GM18951 (cell line): ENCODE measurements at regions not wholly inside any gene's neighbourhood (a gene's known extent, or its start where the extent isn't known, plus 50 kb on each side); places are given as distances from the start of the nearest gene placed in this dataset.
"Not testable (repeated sequence)": the region's sequence is repeated elsewhere in the genome, so short reads cannot be mapped to it uniquely, and the experiment has no call there.

ENCODE experiments used
- POLR2A ChIP-seq: IDR thresholded peaks from 4 replicates; pipeline ENCODE4 v1.6.1; 2011; ENCODE audit warnings: mild to moderate bottlenecking; ENCODE audit not compliant: insufficient read length, insufficient read depth; ENCODE audit errors: extremely low read depth
- in situ Hi-C: fragments of 300-500 bp; cut with MboI; formaldehyde crosslinking; loops from one replicate; pipeline ENCODE4 v1.12.0; 2022; ENCODE audit warnings: low sequenced_read_pairs, mixed read lengths, inconsistent platforms; ENCODE audit not compliant: unreplicated experiment

DNA sequence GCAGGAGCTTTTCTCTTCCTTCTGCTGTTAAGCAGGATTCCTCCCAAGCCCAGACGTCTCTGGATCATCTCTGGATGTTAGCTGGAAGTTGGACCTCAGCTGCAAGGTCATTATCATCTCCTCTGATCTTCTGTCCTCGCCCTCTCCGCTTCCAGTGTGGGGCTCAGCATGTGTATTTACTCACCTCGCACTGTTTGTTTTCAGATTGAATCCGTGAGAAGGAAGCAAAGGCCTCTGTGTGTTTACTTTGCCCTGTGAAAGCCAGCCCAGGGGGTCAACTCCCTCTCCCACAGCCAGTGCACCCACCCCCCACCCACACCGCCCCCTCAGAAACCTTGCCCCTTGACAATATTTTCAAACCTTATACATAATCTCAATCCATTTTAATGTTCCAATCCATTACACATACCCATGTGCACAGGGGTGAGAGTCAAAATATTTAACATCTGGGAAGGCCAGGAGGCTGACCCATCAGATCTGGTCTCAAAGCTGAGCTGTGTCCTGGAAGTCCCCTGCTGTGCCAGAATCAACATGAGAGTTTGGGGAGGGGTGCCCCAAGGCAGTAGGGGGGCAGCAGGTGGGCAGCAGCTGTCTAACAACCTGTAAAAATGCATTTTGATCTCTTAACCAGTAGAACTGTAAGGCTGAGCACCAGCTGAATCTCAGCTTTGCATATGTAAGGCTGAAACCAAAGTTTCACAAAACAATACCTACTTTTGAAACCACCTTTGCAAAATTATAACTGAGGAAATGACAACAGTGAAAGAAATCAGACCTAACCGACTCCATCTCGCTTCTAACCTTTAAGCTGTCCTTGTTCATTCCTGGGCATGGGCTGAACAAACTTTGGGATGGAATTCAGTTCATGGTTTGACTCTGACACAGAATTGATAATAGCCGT, 157.9 kb downstream of the ZNF664 start:
- TF ChIP-seq POLR2A = no peak
- in situ Hi-C loops = no loop called here

DNA sequence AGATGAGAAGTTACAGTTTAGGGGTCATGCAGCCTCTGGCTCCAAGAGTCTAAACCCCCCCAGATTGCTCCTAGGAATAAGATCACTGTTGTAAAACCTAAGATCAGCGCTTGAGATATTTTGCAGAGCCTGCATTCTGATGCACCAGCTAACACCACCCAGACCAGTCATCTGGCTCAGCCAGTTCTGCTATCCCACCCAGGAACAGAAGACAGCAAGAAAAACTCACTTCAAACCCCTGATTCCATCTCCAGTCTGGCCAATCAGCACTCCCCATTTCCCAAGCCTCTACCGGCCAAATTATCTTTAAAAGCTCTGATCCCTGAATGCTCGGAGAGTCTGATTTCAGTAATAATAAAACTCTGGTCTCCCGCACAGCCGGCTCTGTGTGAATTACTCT, 158.6 kb downstream of the ZNF664 start:
- in situ Hi-C loops = no loop called here
- TF ChIP-seq POLR2A = no peak

DNA sequence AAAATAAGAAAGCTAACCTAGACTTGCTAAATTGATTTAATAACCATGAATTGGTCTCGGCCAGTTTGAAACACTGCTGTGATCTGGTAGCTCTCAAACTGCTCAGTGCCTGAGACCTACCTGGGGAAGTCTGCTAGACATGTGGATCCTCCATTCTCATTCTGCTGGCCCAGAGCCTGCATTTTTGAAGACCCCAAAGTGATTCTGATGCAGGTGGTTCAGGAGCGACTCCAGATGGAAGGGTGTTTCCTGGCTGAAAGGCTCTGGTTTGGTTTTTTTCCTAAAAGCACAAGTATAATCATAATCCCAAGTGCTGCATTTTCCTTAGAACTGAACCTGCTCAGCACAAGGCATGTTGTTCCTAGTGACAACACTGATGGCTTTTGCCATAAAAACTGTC, 159.5 kb downstream of the ZNF664 start:
- in situ Hi-C loops = no loop called here
- no peak for TF ChIP-seq POLR2A

DNA sequence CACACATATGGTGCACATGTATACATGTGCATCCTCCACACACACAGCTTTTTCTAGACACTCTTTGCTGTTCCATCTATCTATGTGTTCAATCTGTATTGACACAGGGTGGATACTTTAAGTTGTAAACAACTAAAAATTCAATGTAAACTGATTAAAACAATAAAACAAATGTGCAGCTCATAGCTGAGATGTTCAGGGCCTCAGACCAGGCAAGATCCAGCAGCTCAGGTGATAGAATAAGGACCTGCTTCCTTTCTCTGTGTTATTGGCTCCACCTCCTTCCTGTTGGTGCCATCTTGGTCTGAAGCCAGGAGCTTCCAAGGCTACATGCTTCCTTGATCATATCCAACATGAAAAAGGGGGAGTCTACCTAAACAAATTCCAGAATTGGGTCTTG, 158.1 kb upstream of the RFLNA start:
- no peak for TF ChIP-seq POLR2A
- in situ Hi-C loops = no loop called here

DNA sequence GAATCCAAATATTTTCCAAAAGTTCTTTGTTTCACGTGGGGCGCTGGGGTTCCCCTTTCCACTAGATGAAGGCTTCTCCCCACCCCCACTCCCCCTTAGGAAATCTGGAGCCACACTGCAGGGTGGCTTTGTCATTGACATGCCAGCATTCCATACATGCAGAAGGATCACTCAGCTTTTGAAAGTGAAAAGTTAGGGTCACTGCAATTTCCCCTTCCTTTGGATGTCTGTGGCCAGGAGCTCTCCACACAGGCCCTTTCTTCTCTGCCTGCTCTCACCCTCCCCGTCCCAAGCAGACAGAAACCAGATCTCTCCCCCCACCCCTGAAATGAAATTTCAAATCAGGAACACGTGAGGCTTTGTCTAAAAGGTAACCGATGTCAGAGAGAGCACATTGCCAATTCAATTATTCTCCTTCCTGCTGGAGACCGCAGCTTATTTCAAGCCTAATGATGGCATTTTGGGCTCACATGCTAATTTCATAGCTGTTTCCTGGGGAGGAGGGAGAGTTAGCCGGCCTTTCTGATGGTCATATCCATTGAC, 153.9 kb upstream of the RFLNA start:
- in situ Hi-C loops = no loop called here
- no peak for TF ChIP-seq POLR2A

DNA sequence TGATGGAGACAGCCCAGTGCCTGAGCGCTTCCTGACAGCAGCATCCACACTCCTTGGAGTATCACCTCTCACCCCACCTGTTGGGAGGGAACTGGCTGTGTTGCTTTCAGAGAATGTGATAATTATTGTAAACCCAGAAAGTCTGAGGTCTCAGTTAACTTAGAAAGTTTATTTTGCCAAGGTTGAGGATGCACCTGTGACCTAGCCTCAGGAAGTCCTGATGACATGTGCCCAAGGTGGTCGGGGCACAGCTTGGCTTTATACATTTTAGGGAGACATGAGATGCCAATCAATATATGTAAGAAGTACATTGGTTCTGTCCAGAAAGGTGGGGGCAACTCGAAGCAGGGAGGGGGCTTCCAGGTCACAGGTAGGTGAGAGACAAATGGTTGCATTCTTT, 153.3 kb upstream of the RFLNA start:
- in situ Hi-C loops = not testable (repeated sequence)

DNA sequence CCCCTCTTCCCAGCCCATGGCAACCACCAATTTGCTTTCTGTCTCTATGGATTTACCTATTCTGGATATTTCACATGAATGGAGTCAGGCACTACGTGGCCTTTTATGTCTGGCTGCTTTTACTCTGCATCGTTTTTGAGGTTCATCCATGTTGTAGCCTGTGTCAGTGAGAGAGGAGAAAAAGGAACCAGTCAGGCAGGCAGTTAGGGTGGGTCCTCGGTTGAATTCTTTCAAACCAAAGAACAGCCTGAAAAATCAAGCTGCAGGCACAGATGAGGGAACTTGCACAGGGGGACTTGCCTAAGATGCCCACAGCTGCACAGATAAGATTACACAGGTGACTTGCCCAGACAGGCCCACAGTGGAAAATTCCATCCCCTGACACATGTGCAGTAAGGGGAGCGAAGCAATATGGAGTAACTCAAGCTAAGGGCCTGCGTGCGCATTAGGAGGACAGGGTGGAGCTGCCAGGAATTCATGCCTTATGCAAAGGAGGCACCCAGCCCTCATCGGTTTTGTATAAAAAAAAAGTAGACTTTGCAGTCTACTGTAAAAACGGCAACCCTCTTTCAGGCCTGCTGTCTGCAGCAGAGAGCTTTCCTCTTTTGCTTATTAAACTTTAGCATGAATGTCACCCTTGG, 152.4 kb upstream of the RFLNA start:
- TF ChIP-seq POLR2A = no peak
- in situ Hi-C loops = no loop called here

DNA sequence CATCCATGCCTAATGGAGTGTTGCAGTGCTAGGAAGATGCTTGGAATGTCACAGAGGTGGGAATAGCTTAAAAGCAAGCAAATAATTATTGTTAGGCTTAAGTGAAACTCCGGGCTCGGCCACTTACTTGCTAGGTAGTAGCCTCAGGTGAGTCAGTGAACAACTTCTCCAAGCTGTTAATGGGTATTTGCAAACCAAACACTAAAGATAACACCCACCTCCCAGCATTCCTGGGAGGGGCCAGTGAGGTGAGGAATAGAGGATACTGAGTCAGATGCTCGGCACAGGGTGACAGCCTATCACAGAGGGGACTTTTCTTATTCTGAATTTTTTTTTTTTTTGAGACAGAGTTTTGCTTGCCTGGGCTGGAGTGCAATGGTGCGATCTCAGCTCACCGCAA, 151.2 kb upstream of the RFLNA start:
- no peak for TF ChIP-seq POLR2A
- in situ Hi-C loops = no loop called here

DNA sequence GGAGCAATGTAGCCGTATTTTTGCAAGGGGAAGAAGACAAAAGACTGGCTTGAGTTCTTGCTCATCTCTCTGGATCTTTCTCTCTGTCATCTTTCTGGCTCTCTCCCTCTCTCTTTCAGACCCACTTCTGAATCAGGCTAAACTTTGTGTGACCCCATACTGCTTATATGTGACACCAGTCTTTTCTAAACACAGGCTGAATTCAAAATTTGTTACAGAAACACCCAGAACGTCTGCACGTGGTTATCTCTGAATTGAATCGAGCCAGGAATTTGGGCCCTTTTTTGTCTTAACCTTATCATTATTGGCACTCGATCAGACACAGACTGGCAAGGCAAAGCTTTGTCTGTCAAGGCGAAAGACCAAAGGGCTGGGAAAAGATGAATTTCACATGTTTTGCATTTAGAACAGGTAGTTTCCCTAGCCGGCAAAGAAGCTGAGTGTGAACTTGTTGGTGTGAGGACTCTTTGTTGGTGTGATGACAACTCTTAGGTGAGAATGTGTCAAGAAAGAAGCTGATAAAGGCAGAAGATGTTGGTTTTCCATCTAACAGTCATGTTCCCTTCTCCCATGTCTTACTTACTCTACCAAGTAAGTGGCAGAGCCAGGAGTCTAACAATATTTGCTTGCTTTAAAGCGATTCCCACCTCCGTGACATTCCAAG, 150.2 kb upstream of the RFLNA start:
- TF ChIP-seq POLR2A = no peak
- in situ Hi-C loops = no loop called here

DNA sequence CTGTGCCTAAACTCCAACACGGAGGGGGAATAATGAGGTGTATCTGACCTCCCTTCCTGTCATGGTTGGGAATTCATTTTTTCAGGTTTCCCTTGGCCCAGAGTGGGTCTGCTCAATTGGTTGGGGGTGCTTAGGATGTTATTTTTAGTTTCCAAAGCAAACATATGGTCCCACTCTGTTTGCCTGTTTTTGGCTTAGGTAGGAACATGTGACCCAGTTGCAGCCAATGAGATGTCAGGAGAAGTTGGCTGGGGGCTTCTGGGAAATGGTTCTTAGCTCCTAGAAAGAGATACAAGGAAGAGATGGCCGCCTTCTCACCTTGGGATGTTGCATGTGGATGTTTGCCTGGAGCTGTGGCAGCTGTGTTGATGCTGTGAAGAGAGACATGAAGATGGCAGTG, 147.9 kb upstream of the RFLNA start:
- no peak for TF ChIP-seq POLR2A

DNA sequence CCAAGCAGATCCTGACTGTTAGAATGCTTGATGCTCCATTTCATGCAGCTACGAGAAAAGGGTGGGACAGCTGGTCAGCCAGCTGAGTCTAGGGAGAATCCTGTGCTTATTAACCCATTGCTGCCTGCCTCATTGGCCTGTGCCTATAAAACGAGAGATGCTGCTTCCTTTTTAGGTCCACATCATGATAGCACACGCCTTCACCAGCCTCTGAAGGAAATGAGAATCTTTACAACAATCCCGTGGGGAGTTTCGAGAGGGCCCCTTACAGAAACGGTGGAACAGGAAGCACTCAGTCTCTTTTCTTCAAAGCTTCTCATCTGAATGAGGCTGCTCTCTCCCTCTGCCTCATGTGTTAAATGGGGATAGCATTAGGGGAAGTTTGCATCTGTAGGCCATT, 147.3 kb upstream of the RFLNA start:
- in situ Hi-C loops = no loop called here
- no peak for TF ChIP-seq POLR2A

More for the DNA sequence above, 147.9 kb upstream of the RFLNA start:
- in situ Hi-C loops = no loop called here

DNA sequence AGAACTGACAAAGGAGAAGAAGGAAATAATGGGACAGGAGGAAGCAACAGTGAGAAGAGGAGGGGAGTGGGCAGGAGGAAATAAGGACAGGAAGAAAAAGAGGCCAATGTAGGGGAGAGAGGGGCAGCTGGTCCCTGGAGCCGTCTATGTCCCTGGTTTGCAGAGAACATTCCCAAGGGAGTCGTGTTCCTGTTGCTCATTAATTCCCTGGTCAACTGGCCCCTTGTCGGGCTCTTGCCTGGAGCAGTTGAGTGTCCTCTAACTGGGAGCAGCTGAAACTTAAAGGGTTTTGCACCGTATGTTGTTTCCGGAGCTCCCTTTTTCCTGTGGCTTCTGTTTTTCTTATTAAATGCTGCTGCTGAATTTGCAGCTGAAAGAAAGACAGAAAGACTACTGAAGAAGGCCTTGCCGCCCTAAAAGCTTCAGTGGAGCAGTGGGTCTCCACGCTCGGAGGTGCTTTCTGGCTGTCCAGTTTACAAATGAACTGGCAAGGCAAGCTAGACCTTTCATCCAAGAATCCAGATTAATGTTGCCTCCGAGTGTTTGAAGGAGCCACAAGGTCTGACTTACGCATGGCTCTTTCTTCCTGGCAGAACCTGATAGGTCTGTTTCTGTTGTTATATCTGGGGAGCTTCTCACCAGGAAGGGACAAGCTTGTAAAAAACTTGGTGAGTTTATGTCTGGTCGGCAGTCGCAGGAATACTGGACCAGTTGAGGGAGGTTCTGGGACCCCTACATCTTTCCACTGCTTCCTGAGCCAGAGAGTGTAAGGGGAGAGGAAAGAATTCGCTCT, 146.2 kb upstream of the RFLNA start:
- TF ChIP-seq POLR2A = no peak
- in situ Hi-C loops = no loop called here

DNA sequence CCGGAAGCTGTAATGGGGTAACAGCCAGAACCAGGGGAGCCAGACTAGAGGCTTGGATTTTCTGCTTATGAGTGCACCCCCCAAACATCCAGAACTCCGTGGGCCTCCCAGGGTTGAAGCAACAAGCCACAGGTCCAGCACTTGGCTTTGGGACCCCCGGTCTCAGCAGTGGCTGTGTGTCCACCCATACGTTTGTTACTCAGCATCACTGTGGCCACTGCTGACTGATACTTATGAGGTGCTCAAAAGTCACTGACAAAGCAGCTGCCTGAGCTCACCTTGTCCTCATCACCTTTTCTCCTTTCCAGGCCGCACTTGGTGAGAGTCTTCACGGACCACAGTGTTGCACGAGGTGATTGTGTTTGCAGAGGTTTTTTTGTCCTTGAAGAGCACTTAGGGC, 145.6 kb upstream of the RFLNA start:
- in situ Hi-C loops = no loop called here
- TF ChIP-seq POLR2A = no peak
